SJCRH30 (cell line): ENCODE measurements at regions not wholly inside any gene's neighbourhood (a gene's known extent, or its start where the extent isn't known, plus 50 kb on each side); places are given as distances from the start of the nearest gene placed in this dataset.

Source experiments
- DNase-seq, 2 experiments: peaks; one replicate each; pipeline ENCODE4 v3.0.0-alpha.2; 2015 to 2020
- H3K27ac ChIP-seq: fragments of 250-450 bp; sonication (Bioruptor Pico); 2 replicates; pipeline ENCODE4 v1.5.1; 2020; ENCODE audit warnings: mild to moderate bottlenecking, moderate library complexity
- H3K27me3 ChIP-seq: fragments of 250-450 bp; sonication (Bioruptor Pico); 2 replicates; pipeline ENCODE4 v1.5.1; 2020; ENCODE audit warnings: mild to moderate bottlenecking, moderate library complexity
- H3K36me3 ChIP-seq: fragments of 250-450 bp; sonication (Bioruptor Pico); 2 replicates; pipeline ENCODE4 v1.5.1; 2020; ENCODE audit warnings: mild to moderate bottlenecking, moderate library complexity
- H3K4me1 ChIP-seq: fragments of 250-450 bp; sonication (Bioruptor Pico); 2 replicates; pipeline ENCODE4 v1.5.1; 2020; ENCODE audit warnings: mild to moderate bottlenecking, moderate library complexity
- H3K4me3 ChIP-seq: fragments of 250-450 bp; sonication (Bioruptor Pico); 2 replicates; pipeline ENCODE4 v1.5.1; 2020; ENCODE audit warnings: mild to moderate bottlenecking, moderate library complexity
- H3K9me3 ChIP-seq: fragments of 250-450 bp; sonication (Bioruptor Pico); replicated peaks from 2 replicates; pipeline ENCODE4 v1.5.1; 2020; ENCODE audit warnings: mild to moderate bottlenecking, moderate library complexity

DNA sequence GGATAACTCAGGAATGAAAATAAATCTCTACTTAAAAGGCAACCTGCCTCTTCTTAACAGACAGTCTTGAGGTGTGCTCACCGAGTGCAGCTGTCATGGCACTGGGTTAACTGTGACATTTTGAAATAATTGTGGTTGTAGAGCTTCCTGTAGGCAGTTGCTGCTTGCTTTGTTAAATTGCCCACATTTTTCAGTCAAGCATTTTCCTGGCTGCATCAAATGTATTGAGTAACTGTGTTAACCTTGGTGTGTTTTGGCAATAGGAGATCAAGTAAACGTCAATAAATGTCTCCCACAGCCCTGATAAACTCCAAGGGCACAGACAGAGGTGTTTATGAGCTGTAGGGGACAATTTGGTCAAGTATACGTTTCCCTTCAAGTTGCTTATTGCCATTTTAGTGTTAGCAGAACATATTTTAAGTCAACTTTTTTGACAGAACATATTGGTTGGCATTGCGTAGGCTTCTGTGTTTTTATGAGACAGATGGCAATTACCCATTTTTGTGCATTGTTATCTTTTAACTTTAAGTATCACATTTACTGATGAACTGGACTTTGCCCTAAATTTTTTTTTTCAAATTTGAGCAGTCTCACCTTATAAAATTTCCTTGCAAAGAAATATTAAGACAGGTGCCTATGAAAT lies 527.4 kb downstream of the C4orf33 start:
- Histone ChIP-seq H3K36me3 (no peaks in the 10 kb centered on the region), H3K4me1 (peaks cover 3% of the 10 kb centered on the region; the same call in 1 of the 2 replicates), H3K9me3 (no peaks in the 10 kb centered on the region), H3K4me3 (no peak overlapping the region), H3K27me3 (no peaks in the 10 kb centered on the region), H3K27ac (no peak overlapping the region)
- peak; percentile 12 to 38 for DNase-seq

DNA sequence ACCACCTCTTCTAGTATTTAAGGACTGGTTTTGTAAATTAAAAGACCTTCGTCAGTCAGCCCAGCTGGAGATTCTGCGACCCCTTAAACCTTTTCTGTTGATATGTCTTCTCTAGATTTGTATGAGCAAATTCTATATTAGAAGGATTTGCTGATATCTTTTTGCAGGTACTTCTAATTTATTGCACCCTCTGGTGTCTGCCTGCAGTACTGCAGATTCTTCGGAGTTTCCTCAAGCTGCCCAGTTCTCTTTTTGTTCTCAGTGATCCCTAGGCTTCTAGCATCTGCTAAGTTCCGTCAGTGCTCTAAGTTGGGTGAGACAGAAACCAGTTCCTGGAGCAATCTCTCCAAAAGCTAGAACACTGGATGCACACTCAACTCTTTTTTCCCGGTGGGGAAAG lies 545.2 kb downstream of the C4orf33 start:
- peak; percentile 18 to 64 for DNase-seq
- no peak overlapping the region for H3K27ac ChIP-seq
- no peaks in the 10 kb centered on the region for H3K4me1 ChIP-seq

DNA sequence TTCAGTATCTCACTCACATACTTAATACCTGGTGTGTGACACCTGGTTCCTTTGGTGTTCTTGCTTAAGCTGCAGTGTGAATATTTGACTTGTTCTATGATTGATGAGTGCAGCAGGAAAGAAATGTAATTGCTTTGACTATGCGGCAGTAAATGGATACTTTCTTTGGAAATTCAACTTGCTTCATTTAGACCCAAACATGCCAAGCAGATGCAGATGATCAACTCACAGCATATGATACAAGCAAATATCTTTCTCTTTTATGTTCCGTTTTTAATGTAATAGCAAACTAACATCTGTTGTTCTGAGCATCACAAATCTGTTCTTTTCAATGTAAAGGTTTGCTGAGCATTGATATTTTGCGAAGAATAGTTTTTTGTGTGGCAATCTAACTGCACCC lies 549.5 kb downstream of the C4orf33 start:
- H3K9me3 ChIP-seq = no peaks in the 10 kb centered on the region
- no peak for DNase-seq
- no peaks in the 10 kb centered on the region for H3K4me1 ChIP-seq
- H3K27ac ChIP-seq = no peak overlapping the region
- H3K27me3 ChIP-seq = no peaks in the 10 kb centered on the region
- H3K4me3 ChIP-seq = no peak overlapping the region
- no peaks in the 10 kb centered on the region for H3K36me3 ChIP-seq

More for the DNA sequence above, 545.2 kb downstream of the C4orf33 start:
- Histone ChIP-seq H3K4me3 (no peak overlapping the region), H3K36me3 (no peaks in the 10 kb centered on the region), H3K27me3 (no peaks in the 10 kb centered on the region), H3K9me3 (no peaks in the 10 kb centered on the region)

DNA sequence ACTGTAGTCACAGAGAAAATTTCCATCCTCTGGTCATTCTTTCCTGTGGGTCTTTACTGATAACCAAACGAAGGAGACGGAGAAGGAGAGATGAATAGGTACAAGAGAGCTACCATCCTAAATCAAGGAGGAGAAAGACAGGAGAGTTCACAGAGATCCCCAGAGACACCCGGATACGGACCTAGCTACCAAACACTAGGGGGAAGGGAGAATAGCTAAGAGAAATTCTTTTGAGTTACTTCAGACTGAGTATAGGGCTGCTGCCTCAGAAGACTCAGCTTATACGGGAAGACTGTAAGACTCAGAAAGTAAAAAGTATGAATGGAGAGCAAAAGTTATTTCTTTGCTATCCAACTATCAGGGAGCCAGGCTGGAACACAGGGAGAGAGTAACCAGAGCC lies 572.1 kb downstream of the C4orf33 start:
- no peak overlapping the region for H3K4me3 ChIP-seq
- no peak for DNase-seq
- no peak overlapping the region for H3K27ac ChIP-seq

DNA sequence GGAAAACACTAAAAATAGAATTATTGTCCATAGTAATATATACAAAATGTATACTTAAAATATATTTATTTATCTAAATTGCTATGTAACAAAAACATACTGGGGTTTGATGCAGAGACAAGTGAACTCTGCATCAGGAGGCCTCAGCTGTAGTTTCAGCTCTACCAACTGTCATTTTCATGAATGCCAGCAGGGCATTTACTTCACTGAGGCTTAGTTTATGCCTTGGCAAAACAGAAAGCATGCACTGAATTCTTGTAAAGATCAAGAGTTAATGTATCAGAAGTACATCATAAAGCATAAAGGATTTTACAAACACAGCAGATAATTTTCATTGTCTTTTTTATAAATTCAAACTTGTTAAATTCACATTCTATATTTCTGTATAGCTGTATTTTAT lies 577.0 kb downstream of the C4orf33 start:
- no peaks in the 10 kb centered on the region for H3K9me3 ChIP-seq
- H3K4me1 ChIP-seq = no peaks in the 10 kb centered on the region
- no peak overlapping the region for H3K4me3 ChIP-seq
- no peaks in the 10 kb centered on the region for H3K36me3 ChIP-seq
- DNase-seq = no peak
- no peak overlapping the region for H3K27ac ChIP-seq
- H3K27me3 ChIP-seq = no peaks in the 10 kb centered on the region

More for the DNA sequence above, 572.1 kb downstream of the C4orf33 start:
- H3K36me3 ChIP-seq = no peaks in the 10 kb centered on the region
- H3K4me1 ChIP-seq = no peaks in the 10 kb centered on the region
- no peaks in the 10 kb centered on the region for H3K27me3 ChIP-seq
- H3K9me3 ChIP-seq = no peaks in the 10 kb centered on the region

DNA sequence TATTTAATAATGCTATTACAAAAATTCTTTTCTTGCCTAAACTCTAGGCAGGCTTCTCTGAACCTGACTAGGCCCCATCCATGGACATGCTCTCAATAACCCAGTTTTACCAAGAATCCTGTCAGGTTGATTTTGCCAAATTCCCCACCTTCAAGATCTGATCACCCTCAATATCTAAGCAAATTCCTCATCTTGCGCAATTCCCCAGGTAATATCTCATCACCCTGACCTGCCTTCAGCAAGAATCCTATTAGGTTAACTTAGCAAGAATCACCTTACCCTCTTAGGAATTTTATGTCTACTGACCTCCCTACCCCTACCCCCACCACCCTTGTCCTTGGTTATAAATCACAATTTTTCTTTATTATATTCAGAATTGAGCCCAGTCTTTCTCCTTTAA lies 579.1 kb downstream of the C4orf33 start:
- Histone ChIP-seq H3K27me3 (no peaks in the 10 kb centered on the region), H3K36me3 (no peaks in the 10 kb centered on the region), H3K4me3 (no peak overlapping the region), H3K9me3 (no peaks in the 10 kb centered on the region), H3K27ac (no peak overlapping the region), H3K4me1 (no peaks in the 10 kb centered on the region)
- no peak for DNase-seq

DNA sequence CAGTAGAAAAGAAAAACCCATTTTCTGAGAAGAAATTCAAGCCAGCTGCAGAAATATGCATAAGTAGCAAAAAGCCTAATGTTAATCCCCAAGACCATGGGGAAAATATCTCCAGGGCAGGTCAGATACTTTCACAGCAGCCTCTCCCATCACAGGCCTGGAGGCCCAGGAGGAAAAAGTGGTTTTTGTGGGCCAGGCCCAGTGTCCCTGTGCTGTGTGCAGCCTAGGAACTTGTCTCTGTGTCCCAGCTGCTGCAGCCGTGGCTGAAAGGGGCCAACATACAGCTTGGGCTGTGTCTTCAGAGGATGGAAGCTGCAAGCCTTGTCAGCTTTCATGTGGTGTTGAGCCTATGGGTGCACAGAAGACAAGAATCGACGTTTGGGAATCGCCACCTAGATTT lies 581.0 kb downstream of the C4orf33 start:
- no peaks in the 10 kb centered on the region for H3K27me3 ChIP-seq
- no peaks in the 10 kb centered on the region for H3K36me3 ChIP-seq
- DNase-seq = no peak
- no peaks in the 10 kb centered on the region for H3K9me3 ChIP-seq
- H3K27ac ChIP-seq = no peak overlapping the region
- H3K4me1 ChIP-seq = no peaks in the 10 kb centered on the region
- H3K4me3 ChIP-seq = no peak overlapping the region

DNA sequence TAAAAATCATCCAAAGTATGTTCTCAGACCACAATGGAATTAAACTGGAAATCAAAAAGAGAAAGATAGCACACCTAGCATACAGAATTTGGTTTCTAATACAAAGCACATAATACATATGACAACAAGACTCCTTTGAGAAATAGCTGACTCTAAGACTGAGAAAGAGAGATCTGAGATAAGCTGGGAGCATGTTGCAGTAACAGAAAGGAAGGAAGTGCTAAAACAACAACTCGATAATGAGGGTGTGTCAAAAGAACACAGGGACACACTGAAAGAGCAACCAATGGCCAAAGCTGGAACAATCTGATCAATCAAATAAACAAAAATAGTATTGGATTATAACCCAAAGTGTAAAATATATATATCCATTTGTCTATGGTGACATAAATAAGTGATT lies 586.6 kb downstream of the C4orf33 start:
- no peak for DNase-seq
- Histone ChIP-seq H3K4me1 (no peaks in the 10 kb centered on the region), H3K27me3 (no peaks in the 10 kb centered on the region), H3K27ac (no peak overlapping the region), H3K4me3 (no peak overlapping the region), H3K36me3 (no peaks in the 10 kb centered on the region), H3K9me3 (no peaks in the 10 kb centered on the region)

DNA sequence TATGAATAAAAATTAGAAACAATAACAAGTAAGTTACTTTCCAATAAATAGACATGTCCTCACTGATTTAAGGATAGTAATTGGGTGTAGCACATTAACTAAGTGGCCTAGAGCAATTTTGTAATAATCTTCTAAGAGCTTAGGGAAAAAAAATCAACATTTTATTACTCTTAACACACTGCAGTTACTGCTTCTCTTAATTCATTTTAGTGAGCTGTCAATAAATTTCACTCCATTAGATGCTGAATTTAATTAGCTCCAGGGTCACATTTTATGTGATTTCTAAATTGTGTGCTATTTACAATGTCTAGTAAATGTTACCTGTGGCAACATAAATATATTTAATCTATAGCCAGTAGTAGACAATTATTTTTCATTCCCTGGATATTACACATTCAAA lies 612.0 kb downstream of the C4orf33 start:
- Histone ChIP-seq H3K27ac (no peak overlapping the region), H3K27me3 (no peaks in the 10 kb centered on the region), H3K4me3 (no peak overlapping the region), H3K36me3 (no peaks in the 10 kb centered on the region), H3K4me1 (no peaks in the 10 kb centered on the region), H3K9me3 (no peaks in the 10 kb centered on the region)
- DNase-seq = no peak

DNA sequence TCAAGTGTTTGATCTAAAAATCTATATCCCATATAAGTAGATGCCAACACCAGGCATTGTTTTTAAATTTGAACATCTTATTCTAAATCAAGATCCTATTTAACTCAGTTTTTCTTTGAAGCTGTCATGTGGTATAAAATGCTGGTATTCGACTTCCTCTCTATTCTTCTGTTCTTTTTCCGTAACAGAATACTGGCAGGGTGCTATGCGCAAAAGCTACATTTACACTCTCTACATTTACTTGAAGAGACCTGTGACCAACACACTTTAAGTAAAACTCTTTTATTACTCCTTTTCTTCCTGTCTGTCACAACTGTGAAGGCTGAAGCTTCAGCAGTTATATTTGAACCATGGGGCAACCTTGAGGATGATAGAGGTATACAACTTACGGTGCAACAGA lies 612.8 kb downstream of the C4orf33 start:
- H3K27ac ChIP-seq = no peak overlapping the region

DNA sequence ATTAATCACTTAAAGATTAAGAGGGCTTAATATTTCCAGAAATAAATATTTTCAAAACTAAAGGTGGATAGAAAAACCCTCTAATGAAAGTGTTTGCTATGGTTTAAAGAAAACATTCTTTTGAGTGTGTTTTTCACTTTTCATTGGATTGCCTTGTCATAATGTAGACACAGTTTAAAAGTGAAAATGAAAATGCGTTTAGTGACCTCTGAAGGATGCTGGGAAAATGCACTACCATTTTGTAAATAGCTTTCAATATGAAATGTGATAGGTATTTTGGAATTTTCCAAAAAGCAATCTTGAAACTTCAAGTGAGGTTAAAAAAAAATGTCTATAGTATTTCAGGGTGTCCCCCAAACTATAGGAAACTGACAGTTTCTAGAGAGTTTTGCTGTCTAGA lies 642.2 kb downstream of the C4orf33 start:
- Histone ChIP-seq H3K36me3 (no peaks in the 10 kb centered on the region), H3K9me3 (no peaks in the 10 kb centered on the region), H3K4me3 (no peak overlapping the region), H3K27me3 (no peaks in the 10 kb centered on the region), H3K4me1 (no peaks in the 10 kb centered on the region), H3K27ac (no peak overlapping the region)
- no peak for DNase-seq

More for the DNA sequence above, 612.8 kb downstream of the C4orf33 start:
- no peak for DNase-seq
- Histone ChIP-seq H3K9me3 (no peaks in the 10 kb centered on the region), H3K4me3 (no peak overlapping the region), H3K4me1 (no peaks in the 10 kb centered on the region), H3K36me3 (no peaks in the 10 kb centered on the region), H3K27me3 (no peaks in the 10 kb centered on the region)

DNA sequence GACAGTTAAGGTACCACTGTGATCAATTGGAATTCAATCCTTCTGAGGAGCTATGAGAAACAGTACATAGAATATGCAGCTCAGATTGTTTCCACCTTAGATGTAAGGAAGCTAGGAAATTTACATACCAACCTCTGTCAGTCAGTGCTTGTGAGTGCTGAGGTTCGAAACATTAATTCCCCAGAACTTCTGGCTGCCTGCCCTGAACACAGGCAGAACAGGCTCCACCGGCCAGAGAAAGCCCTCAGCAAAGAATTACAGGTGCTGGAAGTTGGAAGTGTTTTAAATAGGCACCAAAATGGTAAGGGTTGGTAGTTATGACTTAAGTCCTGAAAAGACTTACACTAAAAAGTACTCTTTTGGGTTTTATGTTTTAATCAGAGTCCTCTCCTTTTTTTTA lies 651.8 kb downstream of the C4orf33 start:
- Histone ChIP-seq H3K4me1 (no peaks in the 10 kb centered on the region), H3K36me3 (no peaks in the 10 kb centered on the region), H3K27ac (no peak overlapping the region), H3K27me3 (no peaks in the 10 kb centered on the region), H3K9me3 (no peaks in the 10 kb centered on the region), H3K4me3 (no peak overlapping the region)
- no peak for DNase-seq

DNA sequence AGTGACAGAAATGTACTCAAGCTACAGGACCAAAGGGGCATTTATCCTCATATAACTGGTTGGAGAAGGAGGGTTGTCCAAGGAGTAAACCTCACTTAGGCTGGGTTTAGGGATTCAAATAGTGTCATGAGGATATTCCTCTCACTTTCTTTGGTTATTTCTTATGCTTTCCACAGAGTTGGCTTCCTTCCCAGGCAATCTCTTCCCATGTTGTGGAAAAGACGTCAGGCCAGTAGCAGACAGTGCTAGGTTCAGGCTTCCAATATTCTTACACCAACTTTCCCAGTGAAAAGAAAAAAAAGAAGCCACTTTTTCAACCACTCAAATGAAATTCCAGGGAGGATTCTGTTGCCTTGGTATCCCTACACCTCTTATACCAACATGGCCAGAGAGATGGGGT lies 653.0 kb downstream of the C4orf33 start:
- Histone ChIP-seq H3K4me3 (no peak overlapping the region), H3K36me3 (no peaks in the 10 kb centered on the region), H3K9me3 (no peaks in the 10 kb centered on the region), H3K27me3 (no peaks in the 10 kb centered on the region), H3K4me1 (no peaks in the 10 kb centered on the region), H3K27ac (no peak overlapping the region)
- DNase-seq = no peak

DNA sequence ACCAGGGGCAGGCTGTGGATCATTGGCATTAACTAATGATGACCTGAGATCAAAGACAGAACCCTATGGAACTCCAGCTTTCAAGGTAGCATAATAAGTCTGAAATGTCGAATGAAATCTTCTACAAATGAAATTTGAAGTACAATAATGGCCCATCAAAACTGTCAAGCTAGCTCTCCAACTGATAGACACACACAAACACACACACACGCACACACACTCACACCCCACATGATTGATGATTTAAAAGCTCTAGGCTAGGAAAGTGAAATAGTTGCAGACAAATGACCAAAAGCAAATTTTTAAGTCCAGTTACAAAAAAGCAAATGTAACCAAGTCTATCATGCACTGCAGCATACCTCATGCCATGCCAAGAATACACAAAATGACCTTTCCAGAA lies 655.7 kb downstream of the C4orf33 start:
- no peak for DNase-seq
- Histone ChIP-seq H3K27me3 (no peaks in the 10 kb centered on the region), H3K36me3 (no peaks in the 10 kb centered on the region), H3K9me3 (no peaks in the 10 kb centered on the region), H3K27ac (no peak overlapping the region), H3K4me1 (no peaks in the 10 kb centered on the region), H3K4me3 (no peak overlapping the region)

DNA sequence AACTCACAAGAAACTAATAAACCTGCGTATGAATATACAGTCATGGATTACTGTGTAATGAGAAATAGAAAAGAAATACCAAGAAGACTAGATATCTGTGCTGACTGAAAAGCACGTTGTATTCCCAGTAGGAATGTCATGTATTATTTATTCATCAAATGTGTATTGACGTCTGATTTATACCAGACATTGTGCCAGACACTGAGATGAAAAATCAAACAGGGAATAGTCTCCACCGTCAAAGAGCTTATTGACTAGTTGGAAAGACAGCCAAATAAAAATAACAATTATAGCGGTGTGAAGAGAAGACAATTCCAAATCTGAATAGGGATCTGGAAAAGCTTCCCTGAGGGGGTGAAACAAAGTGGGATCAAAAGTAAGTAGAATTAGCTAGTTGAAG lies 687.6 kb downstream of the C4orf33 start:
- Histone ChIP-seq H3K4me3 (no peak overlapping the region), H3K9me3 (no peaks in the 10 kb centered on the region), H3K36me3 (no peaks in the 10 kb centered on the region), H3K27ac (no peak overlapping the region), H3K4me1 (no peaks in the 10 kb centered on the region), H3K27me3 (no peaks in the 10 kb centered on the region)
- no peak for DNase-seq

DNA sequence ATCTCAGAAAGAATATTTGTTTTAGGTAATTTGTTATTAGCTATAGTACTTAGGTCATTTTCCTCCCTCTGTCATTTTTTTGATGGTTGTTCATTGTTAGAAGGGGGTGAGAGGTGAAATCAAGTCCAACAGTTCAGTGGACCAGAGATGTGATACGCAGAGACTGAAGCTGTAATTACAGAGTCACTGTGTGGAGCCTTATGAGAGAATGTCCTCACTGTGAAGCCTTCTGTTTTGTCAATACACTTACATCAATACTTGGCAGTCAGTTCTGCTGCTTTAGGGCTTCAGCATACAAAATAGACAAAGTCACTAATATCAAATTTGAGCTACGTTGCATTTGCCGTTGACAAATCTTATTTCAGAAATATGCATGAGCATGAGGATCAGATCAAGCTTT lies 692.5 kb downstream of the C4orf33 start:
- no peaks in the 10 kb centered on the region for H3K36me3 ChIP-seq
- no peaks in the 10 kb centered on the region for H3K9me3 ChIP-seq
- no peaks in the 10 kb centered on the region for H3K27me3 ChIP-seq
- H3K27ac ChIP-seq = no peak overlapping the region
- no peak overlapping the region for H3K4me3 ChIP-seq
- no peak for DNase-seq
- no peaks in the 10 kb centered on the region for H3K4me1 ChIP-seq
